GM23248 (cell line): ENCODE measurements at regions not wholly inside any gene's neighbourhood (a gene's known extent, or its start where the extent isn't known, plus 50 kb on each side); places are given as distances from the start of the nearest gene placed in this dataset.

Experiments
- EZH2 ChIP-seq: fragments of 200-600 bp; sonication (generic); IDR thresholded peaks from 2 replicates; pipeline ENCODE4 v1.6.1; 2018; ENCODE audit warnings: antibody characterized with exemption, mild to moderate bottlenecking; ENCODE audit not compliant: insufficient read depth, poor library complexity, severe bottlenecking
- EZH2phosphoT487 ChIP-seq: fragments of 200-600 bp; sonication (generic); IDR thresholded peaks from 2 replicates; pipeline ENCODE4 v1.6.1; 2018; ENCODE audit warnings: antibody characterized with exemption, moderate library complexity, mild to moderate bottlenecking, low read depth; ENCODE audit not compliant: insufficient read depth

DNA sequence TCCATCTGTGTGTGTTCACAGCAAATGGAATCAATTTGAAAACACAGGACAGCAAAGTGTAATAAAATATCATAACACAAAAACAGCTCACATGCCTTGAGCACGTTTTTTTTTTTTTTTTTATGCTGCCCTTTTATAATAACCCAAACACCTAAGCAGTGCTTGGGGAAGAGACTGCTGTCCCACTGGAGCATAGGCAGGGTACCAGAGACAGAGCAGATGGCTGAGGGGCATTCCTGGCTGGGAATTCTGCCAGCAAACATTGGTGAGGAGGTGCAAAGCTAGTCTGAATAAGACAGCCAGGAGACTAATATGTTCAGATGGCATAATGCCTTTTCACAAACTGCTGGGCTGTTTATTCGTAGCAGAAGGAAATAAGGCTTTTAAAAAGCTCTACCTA lies 58.1 kb upstream of the SV2C start:
- TF ChIP-seq EZH2phosphoT487: no peak
- TF ChIP-seq EZH2: no peak
